ENCODE measurements at regions not wholly inside any gene's neighbourhood (a gene's known extent, or its start where the extent isn't known, plus 50 kb on each side); places are given as distances from the start of the nearest gene placed in this dataset.

DNA sequence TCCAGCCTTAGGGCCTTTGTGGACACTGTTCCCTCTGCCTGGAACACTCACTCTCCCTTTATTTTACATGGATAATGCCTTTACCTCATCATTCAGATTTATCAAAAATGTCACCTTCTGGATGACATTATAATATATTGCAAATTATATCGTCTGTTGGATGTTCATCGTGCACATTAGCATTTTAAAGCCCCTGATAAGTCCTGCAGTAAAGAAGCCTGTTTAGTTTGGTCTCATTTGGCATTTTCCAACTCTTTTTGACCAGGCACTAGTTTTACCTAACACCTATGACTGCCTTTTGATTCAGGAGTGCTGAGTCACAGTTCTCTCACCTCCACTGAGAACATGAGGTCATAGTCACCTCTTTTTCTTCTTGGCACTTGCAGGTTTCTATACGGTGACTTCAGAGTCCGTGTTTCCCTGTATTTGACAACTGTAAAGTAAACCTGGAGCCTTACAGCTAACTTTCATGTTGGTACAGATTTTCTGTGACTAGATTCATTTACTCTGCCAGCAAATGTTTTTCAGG is 57.7 kb upstream of the STC2 start:
- Histone ChIP-seq H3K4me2 (no peak overlapping the region), H3K4me3 (ENCODE audit: low read depth in 2 of 2, low read length in 1 of 2) (no peak overlapping the region), H3K4me1 (ENCODE audit: control insufficient read depth in 1 of 2, insufficient read depth in 2 of 2, low read depth in 1 of 2, low read length in 1 of 2) (no peaks in the 10 kb centered on the region), H3K36me3 (replicated peaks in 1 of 2; ENCODE audit: control insufficient read depth in 1 of 2, insufficient read depth in 2 of 2, low read length in 1 of 2) (no peaks in the 10 kb centered on the region), H2AFZ (ENCODE audit: low read depth) (no peak overlapping the region), H3K79me2 (ENCODE audit: insufficient read depth) (no peaks in the 10 kb centered on the region), H3F3A (replicated peaks; ENCODE audit: insufficient read depth) (no peaks in the 10 kb centered on the region), H3K9ac (no peak overlapping the region), H4K20me1 (ENCODE audit: insufficient read depth) (no peaks in the 10 kb centered on the region), H3K9me2 (no peaks in the 10 kb centered on the region), H3K9me3 (no peaks in the 10 kb centered on the region), H3K27me3 (ENCODE audit: insufficient read depth) (peaks cover 12% of the 10 kb centered on the region; the same call in 1 of the 2 replicates), H3K27ac (ENCODE audit: low read depth in 2 of 2, low read length in 1 of 2) (no peak overlapping the region)
- ChIA-PET POLR2A (no interaction called here), CTCF (interaction anchor here (0.7 kb wide), 1 partner anchor 46 kb away, joined by 3 read pairs; no protein-coding TSS in a partner anchor)
- TF ChIP-seq MEF2A (IDR thresholded peaks at IDR 0.05; ENCODE audit: borderline replicate concordance, low read depth): no peak
- no peak for TF ChIP-seq EP300 (IDR thresholded peaks at IDR 0.05; ENCODE audit: borderline replicate concordance in 1 of 2, low read depth in 1 of 2, low read length in 1 of 2)
- TF ChIP-seq SMC3 (IDR thresholded peaks at IDR 0.05; ENCODE audit: low read depth, low read length): no peak
- no peak for TF ChIP-seq RXRA (IDR thresholded peaks at IDR 0.05; ENCODE audit: borderline replicate concordance, low read depth)
- TF ChIP-seq RCOR1 (IDR thresholded peaks at IDR 0.05; ENCODE audit: low read length): no peak
- TF ChIP-seq FOXM1 (IDR thresholded peaks at IDR 0.05; ENCODE audit: low read depth): no peak
- no peak for TF ChIP-seq MXI1 (IDR thresholded peaks at IDR 0.05; ENCODE audit: low read depth, low read length)
- no peak for TF ChIP-seq JUND (IDR thresholded peaks at IDR 0.05)
- no peak for TF ChIP-seq GATA2 (CRISPR knock-in tag; IDR thresholded peaks at IDR 0.05)
- TF ChIP-seq, protein P1, sequence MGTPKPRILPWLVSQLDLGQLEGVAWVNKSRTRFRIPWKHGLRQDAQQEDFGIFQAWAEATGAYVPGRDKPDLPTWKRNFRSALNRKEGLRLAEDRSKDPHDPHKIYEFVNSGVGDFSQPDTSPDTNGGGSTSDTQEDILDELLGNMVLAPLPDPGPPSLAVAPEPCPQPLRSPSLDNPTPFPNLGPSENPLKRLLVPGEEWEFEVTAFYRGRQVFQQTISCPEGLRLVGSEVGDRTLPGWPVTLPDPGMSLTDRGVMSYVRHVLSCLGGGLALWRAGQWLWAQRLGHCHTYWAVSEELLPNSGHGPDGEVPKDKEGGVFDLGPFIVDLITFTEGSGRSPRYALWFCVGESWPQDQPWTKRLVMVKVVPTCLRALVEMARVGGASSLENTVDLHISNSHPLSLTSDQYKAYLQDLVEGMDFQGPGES (IDR thresholded peaks at IDR 0.05; ENCODE audit: low read depth, low read length): no peak
- no peak for TF ChIP-seq SIN3A (IDR thresholded peaks at IDR 0.05; ENCODE audit: borderline replicate concordance, low read depth, low read length)
- no peak for TF ChIP-seq NFIC (IDR thresholded peaks at IDR 0.05; ENCODE audit: borderline replicate concordance)
- TF ChIP-seq GABPA (IDR thresholded peaks at IDR 0.05; ENCODE audit: low read depth): no peak
- TF ChIP-seq, protein P2, sequence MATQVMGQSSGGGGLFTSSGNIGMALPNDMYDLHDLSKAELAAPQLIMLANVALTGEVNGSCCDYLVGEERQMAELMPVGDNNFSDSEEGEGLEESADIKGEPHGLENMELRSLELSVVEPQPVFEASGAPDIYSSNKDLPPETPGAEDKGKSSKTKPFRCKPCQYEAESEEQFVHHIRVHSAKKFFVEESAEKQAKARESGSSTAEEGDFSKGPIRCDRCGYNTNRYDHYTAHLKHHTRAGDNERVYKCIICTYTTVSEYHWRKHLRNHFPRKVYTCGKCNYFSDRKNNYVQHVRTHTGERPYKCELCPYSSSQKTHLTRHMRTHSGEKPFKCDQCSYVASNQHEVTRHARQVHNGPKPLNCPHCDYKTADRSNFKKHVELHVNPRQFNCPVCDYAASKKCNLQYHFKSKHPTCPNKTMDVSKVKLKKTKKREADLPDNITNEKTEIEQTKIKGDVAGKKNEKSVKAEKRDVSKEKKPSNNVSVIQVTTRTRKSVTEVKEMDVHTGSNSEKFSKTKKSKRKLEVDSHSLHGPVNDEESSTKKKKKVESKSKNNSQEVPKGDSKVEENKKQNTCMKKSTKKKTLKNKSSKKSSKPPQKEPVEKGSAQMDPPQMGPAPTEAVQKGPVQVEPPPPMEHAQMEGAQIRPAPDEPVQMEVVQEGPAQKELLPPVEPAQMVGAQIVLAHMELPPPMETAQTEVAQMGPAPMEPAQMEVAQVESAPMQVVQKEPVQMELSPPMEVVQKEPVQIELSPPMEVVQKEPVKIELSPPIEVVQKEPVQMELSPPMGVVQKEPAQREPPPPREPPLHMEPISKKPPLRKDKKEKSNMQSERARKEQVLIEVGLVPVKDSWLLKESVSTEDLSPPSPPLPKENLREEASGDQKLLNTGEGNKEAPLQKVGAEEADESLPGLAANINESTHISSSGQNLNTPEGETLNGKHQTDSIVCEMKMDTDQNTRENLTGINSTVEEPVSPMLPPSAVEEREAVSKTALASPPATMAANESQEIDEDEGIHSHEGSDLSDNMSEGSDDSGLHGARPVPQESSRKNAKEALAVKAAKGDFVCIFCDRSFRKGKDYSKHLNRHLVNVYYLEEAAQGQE (IDR thresholded peaks at IDR 0.05; ENCODE audit: low read depth, low read length): no peak
- TF ChIP-seq FOXJ3 (CRISPR knock-in tag; IDR thresholded peaks at IDR 0.05): no peak
- TF ChIP-seq EZH2phosphoT487 (IDR thresholded peaks at IDR 0.05; ENCODE audit: borderline replicate concordance, low read depth): no peak
- TF ChIP-seq TCF12 (IDR thresholded peaks at IDR 0.05): no peak
- 11% methylated on average over 4 of the region's 4 CpGs for WGBS (ENCODE audit: low lambda C conversion rate)
- no peak for DNase-seq
